Activated T-cell treated with anti-CD3 and anti-CD28 coated beads for 48 hours (primary cell): ENCODE measurements at regions not wholly inside any gene's neighbourhood (a gene's known extent, or its start where the extent isn't known, plus 50 kb on each side); places are given as distances from the start of the nearest gene placed in this dataset.

Source experiments
- DNase-seq: peaks from one replicate; pipeline ENCODE4 v3.0.0-alpha.2; 2020; ENCODE audit warnings: low read depth

DNA sequence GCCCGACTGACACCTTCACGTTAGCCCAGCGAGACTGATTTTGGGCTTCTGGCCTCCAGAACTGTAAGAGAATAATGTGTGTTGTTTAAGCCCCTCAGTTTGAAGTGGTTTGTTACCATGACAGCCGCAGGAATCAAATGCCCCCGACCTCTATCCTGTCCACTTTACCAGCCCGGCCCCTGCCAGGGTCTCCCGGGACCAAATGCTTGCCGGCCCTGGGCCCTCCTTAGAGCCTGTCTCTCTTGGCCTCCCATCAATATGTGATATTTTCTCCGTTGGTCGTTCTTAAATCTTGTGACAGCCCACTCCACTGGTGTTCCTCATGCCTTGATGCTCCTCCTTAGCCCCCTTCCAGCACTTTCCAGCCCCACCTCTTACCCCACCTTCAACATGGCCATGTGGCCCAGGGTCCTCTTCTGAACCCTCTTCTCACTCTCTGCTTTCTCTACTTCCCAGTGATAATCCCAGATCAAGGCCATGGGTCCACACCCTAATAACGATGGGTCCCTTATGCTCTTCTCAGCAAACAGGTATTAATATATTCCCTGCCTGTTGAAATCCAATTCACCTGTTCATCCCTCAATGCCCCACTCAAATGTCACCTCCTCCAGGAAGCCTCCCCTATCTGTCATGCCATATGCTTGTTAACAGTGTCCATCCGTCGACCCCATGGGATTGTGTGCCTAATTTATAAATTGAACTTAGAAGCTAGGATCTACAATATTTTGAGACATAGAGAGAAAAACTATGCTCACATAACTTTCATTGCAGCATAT lies 192.8 kb downstream of the ZFP36L2 start:
- DNase-seq, result no peak

DNA sequence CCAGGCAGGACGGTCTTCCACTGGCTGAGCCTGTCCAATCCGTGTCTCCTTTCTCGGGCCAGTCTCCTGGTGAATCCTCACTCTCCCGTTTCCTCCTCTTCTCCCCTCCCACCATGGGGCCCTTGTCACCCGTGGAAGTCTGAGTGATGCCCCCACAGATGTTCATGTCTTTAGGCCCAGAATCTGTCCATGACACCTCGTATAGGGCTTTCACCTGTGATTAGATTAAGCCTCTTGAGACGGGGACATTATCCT lies 193.5 kb downstream of the ZFP36L2 start:
- DNase-seq, result no peak

DNA sequence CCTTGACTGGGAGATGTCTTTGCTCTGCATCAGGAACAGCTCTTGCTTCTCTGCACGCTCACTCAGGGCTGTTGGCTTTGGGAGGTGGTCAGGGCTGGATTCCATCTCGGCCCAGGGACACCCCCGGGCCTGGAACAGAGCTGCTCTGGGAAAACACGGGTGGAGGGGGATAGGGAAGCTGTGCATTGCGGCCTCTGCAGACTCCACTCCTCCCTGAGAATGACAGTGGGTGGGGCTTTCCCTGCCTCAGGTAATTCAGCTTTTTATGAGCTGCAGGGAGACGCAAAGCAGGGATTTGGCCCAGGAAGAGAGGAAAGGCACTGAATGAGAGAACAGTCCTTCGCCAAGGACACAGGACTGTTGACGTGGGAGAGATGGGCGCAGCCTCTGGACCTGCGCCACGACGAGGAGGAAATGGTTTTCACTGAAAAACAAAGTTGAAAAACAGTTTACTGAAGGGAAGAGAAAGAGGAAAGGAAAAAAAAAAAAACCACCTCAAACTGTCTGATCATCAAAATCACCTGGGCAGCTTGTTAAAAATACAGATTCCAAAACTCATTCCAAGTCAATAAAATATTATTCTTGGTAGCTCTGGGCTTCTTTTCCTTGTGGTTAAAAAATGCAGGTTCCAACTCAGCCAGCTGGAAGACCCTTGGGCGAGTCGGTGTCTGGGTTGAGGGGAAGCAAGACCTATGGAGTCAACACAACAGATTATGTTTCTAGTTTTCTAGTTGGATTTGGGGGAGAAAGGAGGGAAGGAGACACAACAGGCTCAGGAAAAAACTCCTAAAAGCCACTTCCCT lies 194.0 kb downstream of the ZFP36L2 start:
- no peak for DNase-seq

DNA sequence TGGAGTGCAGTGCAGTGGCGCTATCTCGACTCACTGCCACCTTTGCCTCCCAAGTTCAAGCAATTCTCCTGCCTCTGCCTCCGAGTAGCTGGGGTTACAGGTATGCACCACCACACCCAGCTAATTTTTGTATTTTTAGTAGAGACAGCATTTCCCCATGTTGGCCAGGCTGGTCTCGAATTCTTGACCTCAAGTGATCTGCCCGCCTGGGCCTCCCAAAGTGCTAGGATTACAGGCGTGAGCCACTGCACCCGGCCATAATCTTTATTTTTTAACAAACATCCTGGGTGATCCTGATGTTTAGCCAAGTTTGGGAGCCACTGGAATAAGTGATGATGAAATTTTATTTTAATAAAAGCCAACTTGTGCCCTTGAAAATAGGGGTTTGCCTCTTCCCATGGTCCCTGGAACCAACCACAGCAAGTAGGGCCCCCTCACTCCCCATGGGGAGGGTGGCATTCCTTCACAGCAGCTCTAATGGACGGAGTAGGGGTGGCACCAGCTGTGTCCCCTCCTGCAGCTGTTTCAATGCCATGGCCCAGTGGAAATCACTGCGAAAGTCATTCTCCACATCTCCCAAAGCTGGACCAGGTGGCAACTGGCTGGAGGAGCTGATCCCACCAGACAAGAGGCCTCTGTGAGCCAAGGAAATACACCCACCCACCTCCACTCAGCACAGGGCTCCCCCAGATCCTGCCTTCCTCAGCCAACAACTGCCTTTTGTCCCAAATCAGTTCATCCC lies 194.8 kb downstream of the ZFP36L2 start:
- no peak for DNase-seq

DNA sequence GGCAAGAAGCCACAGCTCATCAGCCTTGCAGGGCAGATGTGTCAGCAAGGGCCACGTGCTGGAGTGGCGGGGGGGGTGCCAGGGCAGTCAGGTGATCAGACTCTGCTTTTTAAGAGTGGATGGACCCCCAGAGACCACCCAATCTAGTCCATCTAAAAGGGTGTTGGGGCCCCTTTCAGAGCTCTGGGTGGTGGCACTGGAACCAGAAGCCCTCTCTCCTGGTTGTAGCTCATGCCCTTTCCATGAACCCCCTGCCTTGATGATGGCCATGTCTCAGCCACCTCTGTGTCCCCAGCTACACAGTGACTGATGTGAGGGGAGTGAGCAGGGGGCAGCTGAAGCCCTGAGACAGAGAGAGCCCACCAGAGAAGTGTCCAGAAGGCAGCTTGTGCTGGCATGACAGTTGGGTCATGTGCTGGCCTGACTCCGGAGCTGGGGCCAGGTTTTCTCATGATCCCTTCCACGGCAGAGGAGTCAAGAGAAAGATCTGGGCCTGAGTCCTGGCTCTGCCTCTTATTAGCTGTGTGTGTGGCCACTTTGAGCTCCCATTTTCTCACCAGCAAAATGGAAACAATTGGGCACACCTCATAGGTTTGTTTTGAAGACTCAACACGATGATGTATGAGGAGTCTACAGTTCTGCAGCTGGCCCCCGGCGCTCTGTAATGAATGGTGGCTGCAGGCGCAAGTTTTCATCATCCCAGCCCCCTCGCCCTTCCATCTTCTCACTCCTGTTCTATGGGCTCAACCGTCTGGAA lies 195.7 kb downstream of the ZFP36L2 start:
- DNase-seq, result no peak

DNA sequence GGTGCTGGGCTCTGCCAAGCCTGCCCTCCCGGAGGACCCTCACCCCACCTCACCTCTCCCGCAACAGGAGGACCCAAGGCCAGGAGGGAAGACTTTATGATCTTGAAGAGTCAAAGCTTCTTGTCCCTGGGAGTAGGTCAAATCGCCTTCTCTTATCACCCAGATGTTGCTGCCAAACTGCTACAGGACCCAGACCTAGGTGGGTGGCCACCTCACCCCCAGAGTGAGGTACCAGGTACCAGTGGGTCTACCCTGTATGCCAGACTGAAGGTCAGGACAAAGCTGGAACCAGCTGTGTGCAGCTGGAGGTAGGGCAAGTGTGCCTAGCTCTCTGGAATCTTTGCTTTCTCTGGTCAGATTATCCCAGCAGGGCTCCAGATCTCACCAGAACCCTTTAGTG lies 197.2 kb downstream of the ZFP36L2 start:
- DNase-seq, result no peak

DNA sequence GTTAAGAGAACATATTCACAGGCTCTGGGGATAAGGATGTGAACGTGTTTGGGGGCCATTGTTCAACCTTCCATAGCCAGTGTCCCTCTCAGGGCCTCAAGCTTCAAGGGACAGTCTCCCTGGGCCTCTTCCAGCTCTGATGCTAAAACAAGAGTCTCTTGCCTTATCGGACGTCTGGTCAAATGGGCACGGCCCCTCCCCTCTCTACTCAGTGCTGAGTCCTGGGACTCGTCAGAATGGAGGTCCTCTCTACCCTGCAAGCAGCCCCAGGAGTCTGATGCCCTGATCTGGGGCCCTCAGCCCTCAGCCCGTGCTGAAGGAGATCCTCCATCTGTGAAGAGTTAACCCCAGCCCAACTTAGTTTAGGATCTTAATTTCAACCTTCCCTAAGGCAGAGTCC lies 198.2 kb downstream of the ZFP36L2 start:
- DNase-seq, result no peak

DNA sequence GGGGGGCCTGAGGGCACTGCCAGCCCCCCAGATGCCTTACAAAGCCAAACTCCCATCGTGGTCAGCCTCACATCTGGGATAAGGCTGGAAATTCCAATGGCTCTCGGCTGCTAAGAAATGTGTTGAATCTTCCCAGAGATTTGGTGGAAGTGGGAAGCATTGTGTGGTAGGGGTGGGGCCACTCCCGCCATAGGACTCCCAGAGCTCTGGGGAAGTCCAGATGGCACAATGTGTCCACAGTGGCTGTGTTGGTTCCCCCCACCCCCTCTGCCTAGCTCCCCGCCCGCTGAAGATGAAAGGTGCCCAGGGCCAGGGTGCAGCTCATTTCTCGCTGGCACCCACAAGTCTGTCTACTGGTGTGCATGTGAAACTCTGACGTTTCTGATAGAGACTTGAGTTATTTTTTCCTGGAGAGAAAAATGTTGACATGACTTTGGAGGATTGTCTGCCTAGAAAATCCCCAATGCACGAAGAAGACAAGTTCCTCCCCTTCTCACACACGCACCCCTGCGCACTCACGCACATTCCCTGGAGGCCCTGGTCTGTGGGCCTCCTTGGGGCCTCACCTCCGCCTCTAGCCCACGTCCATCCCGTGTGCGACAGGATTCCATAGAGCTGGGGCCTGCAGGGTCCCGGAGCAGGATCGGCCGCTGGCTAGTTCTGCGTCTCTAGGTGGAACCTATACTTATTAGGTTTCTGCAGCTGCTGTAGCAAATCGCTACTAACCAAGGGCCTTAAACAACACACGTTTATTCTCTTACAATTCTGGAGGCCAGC lies 199.1 kb downstream of the ZFP36L2 start:
- no peak for DNase-seq

DNA sequence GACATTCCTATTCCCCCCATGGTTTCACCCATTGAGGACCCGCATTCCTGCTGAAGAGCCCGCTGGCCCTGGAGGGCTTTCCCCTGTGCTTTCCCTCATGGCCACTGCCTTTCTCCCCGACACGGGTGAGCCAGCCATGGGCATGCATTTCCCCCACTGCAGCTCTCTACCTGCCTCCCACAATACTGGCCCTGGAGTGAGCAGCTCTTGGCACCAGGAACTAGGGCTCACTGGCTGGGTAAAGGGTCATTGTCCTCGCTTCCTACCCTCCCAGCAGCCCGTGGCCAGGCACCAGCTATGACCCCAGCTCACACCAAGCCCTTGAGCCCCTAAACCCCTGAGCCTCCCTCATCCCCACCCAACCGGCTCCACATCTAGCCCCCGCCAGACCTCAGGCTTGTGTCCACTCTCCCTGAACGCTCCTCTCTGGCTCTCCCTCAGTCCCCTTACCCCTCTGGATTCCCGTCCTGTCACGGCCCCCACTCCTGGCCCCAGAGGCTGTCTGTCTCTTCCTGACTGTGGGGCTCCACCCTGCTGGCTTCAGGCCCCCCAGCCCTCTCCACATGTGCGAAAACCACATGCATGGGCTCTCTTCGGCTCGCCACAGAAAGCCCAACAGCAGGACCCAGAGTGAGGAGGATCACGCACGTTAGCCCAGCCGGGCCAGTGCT lies 199.8 kb downstream of the ZFP36L2 start:
- DNase-seq, result no peak

DNA sequence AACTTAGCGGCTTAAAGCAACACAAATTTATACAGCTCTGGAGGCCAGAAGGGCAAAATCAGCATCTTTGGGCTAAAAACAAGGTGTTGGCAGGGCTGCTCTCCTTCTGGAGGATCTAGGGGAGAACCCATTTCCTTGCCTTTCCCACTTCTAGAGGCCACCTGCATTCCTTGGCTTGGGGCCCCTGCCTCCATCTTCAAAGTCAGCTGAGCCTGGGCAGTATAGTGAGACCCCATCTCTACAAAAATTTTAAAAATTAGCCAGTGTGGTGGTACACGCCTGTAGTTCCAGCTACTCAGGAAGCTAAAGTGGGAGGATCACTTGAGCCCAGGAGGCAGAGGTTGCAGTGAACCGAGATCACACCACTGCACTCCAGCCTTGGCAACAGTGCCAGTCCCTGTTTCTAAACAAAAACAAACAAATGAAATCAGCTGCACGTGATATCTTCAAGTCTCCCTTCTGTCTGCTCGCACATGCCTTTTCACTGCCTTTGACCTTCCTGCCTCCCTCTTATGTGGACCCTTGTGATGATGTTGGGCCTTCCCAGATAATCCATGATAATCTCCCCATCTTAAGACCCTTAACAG lies 200.6 kb downstream of the ZFP36L2 start:
- DNase-seq, result no peak

DNA sequence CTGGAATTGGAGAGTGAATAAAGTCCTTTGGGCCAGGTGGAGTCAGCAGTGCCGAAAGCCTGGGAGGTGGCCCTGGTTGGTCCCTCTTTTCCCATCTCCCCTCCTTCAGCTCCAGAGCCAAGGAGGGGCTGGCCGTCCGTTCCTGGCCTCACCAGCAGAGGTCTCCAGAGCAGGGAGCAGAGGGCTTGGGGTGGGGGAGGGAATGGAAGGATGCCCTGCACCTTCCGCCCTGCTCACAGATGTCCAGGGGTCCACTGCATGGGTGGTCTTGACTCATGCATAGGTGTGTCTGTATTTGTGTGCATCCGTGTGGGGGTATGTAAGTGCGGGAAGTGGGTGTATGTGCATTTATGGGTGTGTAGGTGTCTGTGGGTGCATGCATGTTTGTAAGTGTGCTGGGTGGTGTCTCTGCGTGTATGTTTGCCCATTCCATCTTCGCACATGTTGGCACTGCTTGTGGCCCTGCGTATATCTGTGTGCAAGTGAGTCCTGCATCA lies 201.8 kb downstream of the ZFP36L2 start:
- peak; percentile 29 for DNase-seq

DNA sequence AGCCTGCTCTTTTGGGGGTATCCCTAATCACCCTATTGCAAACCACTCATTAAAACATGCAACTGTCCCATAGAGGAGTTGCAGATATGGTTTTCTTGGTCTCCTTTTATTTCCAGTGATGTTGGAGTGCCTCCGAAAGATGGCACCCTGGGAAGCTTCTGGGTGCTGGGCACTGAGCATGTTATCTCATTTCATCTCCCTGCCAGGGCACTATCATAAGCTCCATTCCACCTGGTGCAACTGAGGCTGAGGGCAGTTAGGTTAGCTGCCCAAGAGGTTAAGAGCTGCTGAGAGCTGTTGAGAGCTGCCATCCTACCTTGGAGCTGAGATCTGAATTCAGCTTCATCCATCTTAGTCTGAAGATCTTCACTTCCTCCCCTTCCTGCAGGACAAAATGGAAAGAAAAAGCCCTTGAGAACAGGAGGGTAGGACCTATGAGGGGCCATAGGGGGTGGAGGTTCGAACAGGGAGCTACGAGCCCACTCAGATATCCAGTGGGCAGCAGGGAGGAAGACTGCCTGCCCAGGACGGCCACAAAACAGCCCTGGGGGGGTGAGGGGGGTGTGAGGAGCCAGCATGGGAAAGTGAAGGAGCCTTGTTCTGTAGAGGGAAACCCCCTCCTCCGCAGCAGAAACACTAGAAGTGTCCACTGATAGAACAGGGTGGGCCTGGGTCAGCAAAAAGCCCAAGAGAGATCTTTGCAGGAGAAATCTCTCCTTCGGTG lies 202.5 kb downstream of the ZFP36L2 start:
- no peak for DNase-seq

DNA sequence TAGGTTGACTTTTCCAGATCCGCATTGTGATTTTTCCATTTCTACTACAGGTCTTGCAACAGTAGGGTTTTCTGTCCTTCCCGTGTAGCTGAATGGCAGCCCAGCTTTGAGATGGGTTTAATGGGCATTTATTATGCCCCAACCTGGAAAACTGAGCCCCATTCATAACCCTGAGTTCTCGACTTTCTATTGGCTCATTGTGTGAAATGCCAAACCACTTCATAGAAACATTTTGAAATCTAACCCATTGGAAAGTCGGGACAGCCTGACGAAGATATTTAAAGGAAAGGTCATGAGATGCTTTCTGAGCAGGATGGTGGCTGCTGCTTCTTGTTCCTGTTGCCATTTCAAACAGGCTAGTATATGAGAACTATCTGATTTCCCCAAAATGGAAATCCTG lies 203.5 kb downstream of the ZFP36L2 start:
- DNase-seq, result no peak

DNA sequence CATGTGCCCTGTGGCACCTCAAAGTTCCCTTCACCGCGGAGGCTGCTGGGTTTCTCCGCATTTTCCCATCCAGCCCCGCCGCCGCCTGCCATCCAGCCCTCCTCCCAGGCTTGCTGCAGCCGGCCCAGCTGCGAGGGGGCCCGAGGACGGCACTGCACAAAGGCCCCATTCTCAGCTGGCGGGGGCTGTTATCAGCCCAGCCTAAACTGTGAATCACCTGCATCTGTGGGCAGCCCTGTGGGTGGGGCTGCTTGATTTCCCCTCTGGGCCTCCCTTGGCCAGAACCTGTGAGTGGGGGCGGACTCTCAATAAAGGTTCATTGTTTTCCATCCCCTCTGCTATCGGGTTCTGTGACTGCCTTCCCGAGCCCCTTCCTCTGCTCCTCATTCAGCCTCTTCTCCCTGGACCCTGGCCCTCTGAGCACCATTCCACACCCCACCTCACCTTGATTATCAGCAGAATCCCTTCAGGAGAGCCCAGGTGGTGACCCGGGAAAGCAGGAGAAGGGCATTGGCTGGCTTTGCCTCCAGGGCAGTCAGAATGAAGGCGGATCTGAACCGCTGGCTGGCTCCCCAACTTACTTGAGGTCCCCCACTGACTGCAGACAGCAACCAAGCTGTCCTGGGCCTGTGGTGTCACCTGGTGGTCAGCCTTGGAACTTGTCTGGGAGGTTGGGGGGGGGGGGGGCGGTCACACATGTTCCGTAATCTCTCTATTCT lies 204.5 kb downstream of the ZFP36L2 start:
- no peak for DNase-seq

DNA sequence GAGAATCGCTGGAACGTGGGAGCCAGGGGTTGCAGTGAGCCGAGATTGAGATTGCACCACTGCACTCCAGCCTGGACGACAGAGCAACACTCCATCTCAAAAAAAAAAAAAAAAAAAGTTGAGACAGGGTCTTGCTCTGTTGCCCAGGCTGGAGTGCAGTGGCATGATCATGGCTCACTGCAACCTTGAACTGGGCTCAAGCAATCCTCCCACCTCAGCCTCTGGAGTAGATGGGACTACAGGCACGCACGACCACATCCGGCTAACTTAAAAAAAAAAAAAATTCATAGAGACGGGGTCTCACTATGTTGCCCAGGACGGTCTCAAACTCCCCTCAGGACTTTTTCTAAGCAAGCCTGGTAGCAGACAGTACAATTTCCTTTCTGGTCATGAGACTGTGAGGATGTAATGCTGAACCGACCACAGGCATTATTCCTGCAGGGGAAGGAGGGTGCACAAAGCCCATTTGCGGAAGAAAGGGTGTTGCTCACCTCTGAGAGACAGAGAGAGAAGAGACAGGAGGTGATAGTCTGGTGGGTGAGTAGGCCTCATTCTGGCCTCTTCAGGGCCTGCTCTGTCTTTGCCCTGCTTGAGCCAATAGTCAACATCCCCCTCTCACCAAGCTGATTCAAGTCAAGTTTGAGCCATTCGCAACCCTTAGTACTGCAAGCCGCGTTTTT lies 205.3 kb downstream of the ZFP36L2 start:
- DNase-seq, result no peak

DNA sequence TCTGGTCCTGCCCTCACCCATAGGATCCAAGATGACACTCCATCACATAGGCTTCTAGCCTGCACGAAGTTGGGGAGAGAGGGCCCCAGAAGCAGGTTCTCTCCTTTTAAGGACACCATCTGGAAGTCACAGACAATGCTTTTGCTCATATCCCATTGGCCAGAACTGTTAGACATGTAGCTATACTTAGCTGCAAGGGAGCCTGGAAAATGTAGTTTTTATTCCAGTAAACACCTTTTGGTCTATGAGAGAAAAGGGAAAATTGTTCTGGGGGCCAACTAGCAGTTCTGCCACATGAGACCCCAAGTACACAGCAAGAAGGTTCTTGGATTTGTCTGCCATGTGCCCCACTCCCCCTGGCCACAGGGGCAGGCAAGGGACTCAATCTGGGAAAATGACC lies 206.1 kb downstream of the ZFP36L2 start:
- no peak for DNase-seq

DNA sequence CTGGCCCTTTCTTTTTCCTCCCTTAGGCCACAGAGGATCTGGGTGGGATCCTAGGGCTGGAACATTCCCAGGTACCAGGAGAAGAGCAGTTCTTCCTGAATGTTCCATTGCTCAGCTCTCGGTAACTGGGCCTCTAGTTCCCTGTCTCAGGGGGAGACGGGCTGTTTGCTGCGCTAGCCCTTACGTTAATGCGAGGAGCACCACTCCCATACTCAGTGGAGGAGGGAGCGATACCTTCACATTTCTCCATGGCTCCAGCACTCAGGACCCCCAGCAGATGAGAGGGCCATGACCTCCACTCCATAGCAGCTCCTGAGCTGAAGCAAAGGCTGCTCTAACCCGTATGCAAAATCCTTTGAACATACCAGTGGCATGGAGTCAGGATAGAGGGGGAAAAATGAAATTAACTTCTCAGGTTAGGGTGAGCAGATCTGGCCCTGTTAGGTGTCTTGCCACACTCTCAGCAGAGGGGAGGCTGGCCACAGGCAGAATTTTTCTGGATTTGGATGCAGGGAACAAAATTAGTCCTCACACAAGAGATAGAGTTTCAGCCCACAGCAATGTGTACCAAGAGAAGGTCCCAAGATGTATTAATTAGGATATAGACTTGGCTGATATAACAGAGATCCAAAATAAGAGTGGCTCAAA lies 206.7 kb downstream of the ZFP36L2 start:
- DNase-seq, result no peak

DNA sequence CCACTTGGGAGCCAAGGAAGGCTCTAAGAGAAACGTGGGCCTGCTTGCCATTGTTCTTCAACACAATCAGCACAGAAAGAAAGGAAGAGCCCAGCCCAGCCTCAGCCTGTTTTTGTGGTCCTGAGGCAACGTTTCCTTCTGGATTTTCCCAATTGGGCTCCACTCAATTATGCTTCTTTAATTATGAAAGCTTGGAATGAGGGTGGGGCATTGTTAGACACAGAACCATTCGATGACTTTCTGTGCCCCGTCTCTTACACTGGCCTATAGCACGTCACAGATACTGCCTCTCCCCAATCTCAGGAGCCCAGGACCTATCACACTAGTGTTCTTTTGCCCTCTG lies 207.4 kb downstream of the ZFP36L2 start:
- DNase-seq, result no peak
